WTC11 (cell line): ENCODE measurements at regions not wholly inside any gene's neighbourhood (a gene's known extent, or its start where the extent isn't known, plus 50 kb on each side); places are given as distances from the start of the nearest gene placed in this dataset.

Experiments used
- CDX4 ChIP-seq: fragments of 250-450 bp; sonication (Bioruptor Pico); IDR thresholded peaks from 2 replicates; pipeline ENCODE4 v1.9.0; 2021; ENCODE audit warnings: moderate library complexity, mild to moderate bottlenecking, inconsistent platforms, borderline replicate concordance
- CREM ChIP-seq: sonication (generic); formaldehyde crosslinking; IDR thresholded peaks from 2 replicates; pipeline ENCODE4 v1.8.1; 2022; ENCODE audit warnings: mild to moderate bottlenecking, missing genetic modification reagents, moderate library complexity
- CTCF ChIP-seq: fragments of 200-600 bp; IDR thresholded peaks from 2 replicates; pipeline ENCODE4 v1.8.0; 2022; ENCODE audit warnings: antibody characterized with exemption
- NR3C1 ChIP-seq: sonication (generic); formaldehyde crosslinking; conservative IDR thresholded peaks from 2 replicates; pipeline ENCODE4 v1.8.1; 2023; ENCODE audit warnings: low read depth, mild to moderate bottlenecking, missing genetic modification reagents
- STAT6 ChIP-seq: sonication (generic); formaldehyde crosslinking; conservative IDR thresholded peaks from 2 replicates; pipeline ENCODE4 v1.8.1; 2023; ENCODE audit warnings: mild to moderate bottlenecking, low read depth, missing genetic modification reagents, moderate library complexity
- ZNF121 ChIP-seq: sonication (generic); formaldehyde crosslinking; IDR thresholded peaks from 2 replicates; pipeline ENCODE4 v1.8.0; 2023; ENCODE audit warnings: missing genetic modification reagents

- no peak for TF ChIP-seq CTCF
- TF ChIP-seq CREM (CRISPR knock-in tag): no peak
- no peak for TF ChIP-seq ZNF121 (CRISPR knock-in tag)
- no peak for TF ChIP-seq NR3C1 (CRISPR knock-in tag)
- no peak for TF ChIP-seq CDX4
- TF ChIP-seq STAT6: no peak
These were observed 80.5 kb upstream of the SSTR4 start for GRCh38 chr20:22954661-22955060.
